ENCODE measurements at regions not wholly inside any gene's neighbourhood (a gene's known extent, or its start where the extent isn't known, plus 50 kb on each side); places are given as distances from the start of the nearest gene placed in this dataset.

GRCh38 chr10:78737883-78738856, 330.6 kb upstream of the ZMIZ1 start:
- no peak for DNase-seq (ENCODE audit: low read depth in 2 of 2)

GRCh38 chr10:78738861-78739260, 329.9 kb upstream of the ZMIZ1 start:
- DNase-seq (ENCODE audit: low read depth in 2 of 2) = no peak

GRCh38 chr10:78739444-78740053, 329.2 kb upstream of the ZMIZ1 start:
- no peak for DNase-seq (ENCODE audit: low read depth in 2 of 2)

- no peak for DNase-seq (ENCODE audit: low read depth in 2 of 2)
Measured at GRCh38 chr10:78740976-78741915, 327.5 kb upstream of the ZMIZ1 start.

- DNase-seq (ENCODE audit: low read depth in 2 of 2) = no peak
Measured at GRCh38 chr10:78742406-78742729, 326.4 kb upstream of the ZMIZ1 start.

GRCh38 chr10:78742730-78743615, 325.8 kb upstream of the ZMIZ1 start:
- DNase-seq (ENCODE audit: low read depth in 2 of 2) = no peak

GRCh38 chr10:78744056-78744455, 324.7 kb upstream of the ZMIZ1 start:
- no peak for DNase-seq (ENCODE audit: low read depth in 2 of 2)

GRCh38 chr10:78744491-78745090, 324.2 kb upstream of the ZMIZ1 start:
- DNase-seq (ENCODE audit: low read depth in 2 of 2) = no peak

GRCh38 chr10:78745441-78745840, 323.3 kb upstream of the ZMIZ1 start:
- no peak for DNase-seq (ENCODE audit: low read depth in 2 of 2)

- DNase-seq (ENCODE audit: low read depth in 2 of 2) = no peak
Measured at GRCh38 chr10:78746155-78746763, 322.5 kb upstream of the ZMIZ1 start.

- no peak for DNase-seq (ENCODE audit: low read depth in 2 of 2)
Measured at GRCh38 chr10:78747401-78748234, 321.1 kb upstream of the ZMIZ1 start.

GRCh38 chr10:78748235-78748533, 320.6 kb upstream of the ZMIZ1 start:
- no peak for DNase-seq (ENCODE audit: low read depth in 2 of 2)

GRCh38 chr10:78749200-78749599, 319.6 kb upstream of the ZMIZ1 start:
- DNase-seq (ENCODE audit: low read depth in 2 of 2) = no peak

GRCh38 chr10:78749898-78750297, 318.9 kb upstream of the ZMIZ1 start:
- no peak for DNase-seq (ENCODE audit: low read depth in 2 of 2)

GRCh38 chr10:78750418-78750817, 318.3 kb upstream of the ZMIZ1 start:
- DNase-seq (ENCODE audit: low read depth in 2 of 2) = no peak

GRCh38 chr10:78751716-78752115, 317.1 kb upstream of the ZMIZ1 start:
- DNase-seq (ENCODE audit: low read depth in 2 of 2) = no peak

- no peak for DNase-seq (ENCODE audit: low read depth in 2 of 2)
Measured at GRCh38 chr10:78752221-78752620, 316.5 kb upstream of the ZMIZ1 start.

GRCh38 chr10:78752708-78753107, 316.1 kb upstream of the ZMIZ1 start:
- DNase-seq (ENCODE audit: low read depth in 2 of 2) = no peak

- no peak for DNase-seq (ENCODE audit: low read depth in 2 of 2)
Measured at GRCh38 chr10:78754269-78755062, 314.3 kb upstream of the ZMIZ1 start.
